IgD-negative memory B cell (primary cell): ENCODE measurements at regions not wholly inside any gene's neighbourhood (a gene's known extent, or its start where the extent isn't known, plus 50 kb on each side); places are given as distances from the start of the nearest gene placed in this dataset.
A peak's percentile ranks its signal among the peaks of the same experiment; 100 is the strongest.
"Not testable (repeated sequence)": the region's sequence is repeated elsewhere in the genome, so short reads cannot be mapped to it uniquely, and the experiment has no call there.

ENCODE experiments used
- H3K27ac Mint-ChIP-seq, 3 donors: one replicate each; pipeline ENCODE4 v1.8.0; 2020 to 2022; ENCODE audit warnings: mild to moderate bottlenecking in 3 of 3, mixed read lengths in 3 of 3, moderate library complexity in 1 of 3
- H3K27me3 Mint-ChIP-seq: one replicate; pipeline ENCODE4 v1.8.0; 2021; ENCODE audit warnings: mixed read lengths
- H3K36me3 Mint-ChIP-seq: one replicate; pipeline ENCODE4 v1.8.0; 2020; ENCODE audit warnings: mild to moderate bottlenecking, mixed read lengths
- H3K4me1 Mint-ChIP-seq, 3 donors: one replicate each; pipeline ENCODE4 v1.8.0; 2020 to 2022; ENCODE audit warnings: mixed read lengths in 3 of 3, mild to moderate bottlenecking in 1 of 3
- H3K4me3 Mint-ChIP-seq, 4 donors: one replicate each; pipeline ENCODE4 v1.8.0; 2020 to 2022; ENCODE audit warnings: mild to moderate bottlenecking in 4 of 4, mixed read lengths in 4 of 4, moderate library complexity in 3 of 4
- H3K9me3 Mint-ChIP-seq, 3 donors: one replicate each; pipeline ENCODE4 v1.8.0; 2020 to 2021; ENCODE audit warnings: mixed read lengths in 3 of 3, mild to moderate bottlenecking in 1 of 3

- Mint-ChIP-seq H3K4me1 (no peaks in the 10 kb centered on the region), H3K4me3 (no peak overlapping the region), H3K27me3 (peaks cover 4% of the 10 kb centered on the region), H3K9me3 (peaks cover 0 to 10% (median 5%) of the 10 kb centered on the region in 3 donors), H3K36me3 (no peaks in the 10 kb centered on the region), H3K27ac (no peak overlapping the region)
Observed at GRCh38 chr19:30286378-30286777, 85.8 kb upstream of the ZNF536 start.

- peaks cover 4% of the 10 kb centered on the region for H3K27me3 Mint-ChIP-seq
- H3K4me3 Mint-ChIP-seq, result no peak overlapping the region
- H3K27ac Mint-ChIP-seq, result no peak overlapping the region
- no peaks in the 10 kb centered on the region for H3K36me3 Mint-ChIP-seq
- H3K9me3 Mint-ChIP-seq, result peaks cover 0 to 10% (median 5%) of the 10 kb centered on the region in 3 donors
- H3K4me1 Mint-ChIP-seq, result no peaks in the 10 kb centered on the region
Observed at GRCh38 chr19:30287259-30287658, 84.9 kb upstream of the ZNF536 start.

GRCh38 chr19:30287973-30288372, 84.2 kb upstream of the ZNF536 start:
- Mint-ChIP-seq H3K4me3 (no peak overlapping the region), H3K9me3 (peaks cover 0 to 10% (median 5%) of the 10 kb centered on the region in 3 donors), H3K27ac (no peak overlapping the region), H3K4me1 (no peaks in the 10 kb centered on the region), H3K27me3 (no peaks in the 10 kb centered on the region), H3K36me3 (no peaks in the 10 kb centered on the region)

DNA sequence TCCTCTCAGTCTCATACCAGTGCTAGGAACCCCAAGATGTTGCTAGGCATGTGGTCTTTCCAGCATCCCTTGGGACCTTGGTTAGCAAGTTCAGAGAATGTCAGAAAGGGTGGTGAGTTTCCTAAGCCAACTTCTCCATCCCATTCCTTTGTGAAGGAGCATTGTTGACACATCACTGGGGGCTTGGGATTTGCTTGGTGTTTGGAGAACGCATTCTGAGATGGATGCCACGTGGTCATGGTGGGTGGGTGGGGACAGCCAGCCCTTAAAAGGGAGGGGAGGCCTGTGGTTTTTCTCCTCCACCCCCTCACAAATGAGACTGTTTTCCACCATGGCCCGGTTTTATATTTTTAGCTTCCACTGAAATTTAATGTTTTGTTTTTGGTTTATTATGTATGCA, 83.3 kb upstream of the ZNF536 start:
- Mint-ChIP-seq H3K36me3 (no peaks in the 10 kb centered on the region), H3K4me1 (no peaks in the 10 kb centered on the region), H3K9me3 (peaks cover 0 to 10% (median 5%) of the 10 kb centered on the region in 3 donors), H3K27me3 (no peaks in the 10 kb centered on the region), H3K27ac (no peak overlapping the region), H3K4me3 (peak overlapping the region in 1 of 4 donors; percentile 29)

DNA sequence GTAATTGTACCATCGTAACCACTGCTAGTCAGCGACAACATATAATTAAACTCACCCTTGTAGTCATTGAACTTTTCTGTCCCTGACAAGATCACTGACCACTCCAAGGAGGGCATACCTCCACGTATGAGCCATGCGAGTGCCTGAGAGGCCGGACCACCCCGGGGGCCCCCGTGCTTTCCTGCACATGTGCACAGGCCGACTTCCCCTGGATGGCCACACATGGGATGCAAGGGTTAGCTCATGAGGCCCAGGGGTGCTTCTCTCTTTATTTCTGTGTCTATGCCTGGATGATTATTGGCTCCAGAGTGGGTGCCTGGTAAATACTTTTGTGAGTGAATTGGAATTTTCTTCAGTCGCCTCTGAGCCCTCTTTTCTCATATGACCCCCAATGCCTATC, 82.8 kb upstream of the ZNF536 start:
- H3K4me3 Mint-ChIP-seq, result no peak overlapping the region
- no peaks in the 10 kb centered on the region for H3K36me3 Mint-ChIP-seq
- no peaks in the 10 kb centered on the region for H3K27me3 Mint-ChIP-seq
- peaks cover 0 to 10% (median 5%) of the 10 kb centered on the region in 3 donors for H3K9me3 Mint-ChIP-seq
- H3K4me1 Mint-ChIP-seq, result no peaks in the 10 kb centered on the region
- no peak overlapping the region for H3K27ac Mint-ChIP-seq

- not testable (repeated sequence) for H3K9me3 Mint-ChIP-seq
Observed at GRCh38 chr19:30290805-30291204, 81.4 kb upstream of the ZNF536 start.

GRCh38 chr19:30293051-30293785, 79.0 kb upstream of the ZNF536 start:
- Mint-ChIP-seq H3K4me3 (no peak overlapping the region), H3K4me1 (no peaks in the 10 kb centered on the region), H3K9me3 (peaks cover 0 to 5% (median 3%) of the 10 kb centered on the region in 3 donors), H3K27ac (peak overlapping the region in 1 of 3 donors; percentile 50), H3K36me3 (no peaks in the 10 kb centered on the region), H3K27me3 (no peaks in the 10 kb centered on the region)

More at GRCh38 chr19:30290805-30291204, 81.4 kb upstream of the ZNF536 start:
- not testable (repeated sequence) for H3K4me1 Mint-ChIP-seq, H3K4me3 Mint-ChIP-seq, H3K36me3 Mint-ChIP-seq, H3K27ac Mint-ChIP-seq, H3K27me3 Mint-ChIP-seq

- Mint-ChIP-seq H3K27me3 (no peaks in the 10 kb centered on the region), H3K4me1 (no peaks in the 10 kb centered on the region), H3K36me3 (no peaks in the 10 kb centered on the region), H3K4me3 (no peak overlapping the region), H3K27ac (no peak overlapping the region), H3K9me3 (no peaks in the 10 kb centered on the region)
Observed at GRCh38 chr19:30297969-30298368, 74.2 kb upstream of the ZNF536 start.

DNA sequence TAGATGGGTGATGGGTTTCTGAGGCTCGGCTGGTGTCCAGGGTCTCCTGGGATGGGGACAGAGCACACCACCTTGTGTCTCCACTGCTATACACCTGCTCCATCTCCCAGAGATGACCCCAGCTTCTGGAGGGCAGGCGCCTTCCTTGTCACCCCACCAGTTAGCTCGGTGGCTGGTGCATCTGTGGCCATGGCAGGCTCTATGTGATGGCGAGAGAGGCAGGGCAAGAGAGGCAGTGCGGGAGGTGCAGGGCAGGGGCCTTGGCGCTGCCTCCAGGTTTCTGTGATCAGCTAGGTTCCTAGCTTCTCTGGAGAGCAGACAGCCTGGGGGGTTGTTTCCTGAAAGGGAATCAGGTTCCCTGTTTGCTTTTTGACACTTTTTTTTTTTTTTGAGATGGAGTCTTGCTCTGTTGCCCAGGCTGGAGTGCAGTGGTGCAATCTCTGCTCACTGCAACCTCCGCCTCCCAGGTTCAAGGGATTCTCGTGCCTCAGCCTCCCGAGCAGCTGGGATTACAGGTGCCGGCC, 69.0 kb upstream of the ZNF536 start:
- Mint-ChIP-seq H3K27me3 (no peaks in the 10 kb centered on the region), H3K9me3 (no peaks in the 10 kb centered on the region), H3K36me3 (no peaks in the 10 kb centered on the region), H3K4me1 (no peaks in the 10 kb centered on the region), H3K4me3 (no peak overlapping the region), H3K27ac (no peak overlapping the region)

DNA sequence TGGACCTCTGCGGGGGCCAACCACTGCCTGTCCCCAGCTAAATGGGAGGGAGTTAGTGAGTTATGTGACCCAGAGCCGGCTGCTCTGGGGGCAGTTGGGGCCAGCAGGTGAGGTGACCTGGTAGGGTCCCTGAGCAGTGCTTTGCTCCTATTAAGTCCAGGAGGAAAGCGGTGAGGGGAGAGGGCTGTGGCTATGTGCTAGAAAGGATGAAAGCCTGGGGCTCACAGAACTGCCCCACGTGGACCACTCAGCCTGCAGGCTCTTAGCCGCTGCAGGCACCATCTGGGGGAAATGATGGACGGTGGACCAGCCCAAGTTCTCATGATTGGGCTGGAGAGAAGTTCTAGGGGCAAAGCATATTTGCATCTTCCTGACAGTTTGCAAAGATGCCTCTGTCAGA, 67.6 kb upstream of the ZNF536 start:
- no peaks in the 10 kb centered on the region for H3K27me3 Mint-ChIP-seq
- no peaks in the 10 kb centered on the region for H3K4me1 Mint-ChIP-seq
- H3K27ac Mint-ChIP-seq, result no peak overlapping the region
- peaks cover 0 to 4% (median 0%) of the 10 kb centered on the region in 3 donors for H3K9me3 Mint-ChIP-seq
- H3K36me3 Mint-ChIP-seq, result no peaks in the 10 kb centered on the region
- no peak overlapping the region for H3K4me3 Mint-ChIP-seq

DNA sequence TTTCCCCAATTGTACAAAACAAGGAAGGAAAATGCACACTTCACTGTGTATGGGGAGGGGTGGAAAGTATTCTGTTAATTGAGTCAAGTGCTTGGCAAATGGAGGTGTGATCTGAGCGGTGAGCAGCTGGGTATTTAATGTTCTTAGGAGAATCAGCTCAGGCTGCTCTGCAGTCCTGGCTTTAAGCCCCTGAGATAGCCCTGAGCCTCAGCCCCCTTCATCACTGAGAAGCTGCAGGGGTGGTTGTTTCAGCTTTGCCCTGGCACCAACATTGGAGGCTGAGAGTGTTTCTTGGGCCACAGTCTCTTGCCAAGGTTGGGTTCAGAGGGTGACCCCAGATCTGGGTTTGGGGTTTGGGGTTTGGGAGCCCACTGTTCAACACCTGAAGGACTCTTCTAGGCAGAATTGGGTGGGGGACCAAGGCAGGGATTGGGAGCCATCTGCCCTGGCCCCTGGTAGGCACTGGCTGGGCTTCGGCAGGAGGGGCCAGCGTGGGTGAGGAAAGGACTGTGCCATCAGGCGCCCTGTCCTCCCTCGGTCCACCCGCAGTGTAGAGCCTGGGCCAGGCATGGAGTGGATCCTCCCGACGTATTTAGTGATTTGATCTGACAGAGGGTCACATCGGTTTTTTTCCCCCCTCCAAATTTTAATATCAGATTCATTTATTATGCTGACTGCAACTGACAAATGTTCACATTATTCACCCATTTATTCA, 66.7 kb upstream of the ZNF536 start:
- Mint-ChIP-seq H3K9me3 (peaks cover 0 to 4% (median 0%) of the 10 kb centered on the region in 3 donors), H3K4me1 (no peaks in the 10 kb centered on the region), H3K36me3 (no peaks in the 10 kb centered on the region), H3K4me3 (no peak overlapping the region), H3K27me3 (no peaks in the 10 kb centered on the region), H3K27ac (no peak overlapping the region)

- Mint-ChIP-seq H3K36me3 (no peaks in the 10 kb centered on the region), H3K4me3 (no peak overlapping the region), H3K4me1 (no peaks in the 10 kb centered on the region), H3K27me3 (no peaks in the 10 kb centered on the region), H3K9me3 (peaks cover 0 to 4% (median 0%) of the 10 kb centered on the region in 3 donors), H3K27ac (no peak overlapping the region)
Observed at GRCh38 chr19:30307191-30307974, 64.8 kb upstream of the ZNF536 start.

- no peaks in the 10 kb centered on the region for H3K36me3 Mint-ChIP-seq
- H3K9me3 Mint-ChIP-seq, result peaks cover 0 to 4% (median 0%) of the 10 kb centered on the region in 3 donors
- H3K27me3 Mint-ChIP-seq, result no peaks in the 10 kb centered on the region
- no peaks in the 10 kb centered on the region for H3K4me1 Mint-ChIP-seq
- no peak overlapping the region for H3K4me3 Mint-ChIP-seq
- no peak overlapping the region for H3K27ac Mint-ChIP-seq
Observed at GRCh38 chr19:30309176-30309575, 63.0 kb upstream of the ZNF536 start.

DNA sequence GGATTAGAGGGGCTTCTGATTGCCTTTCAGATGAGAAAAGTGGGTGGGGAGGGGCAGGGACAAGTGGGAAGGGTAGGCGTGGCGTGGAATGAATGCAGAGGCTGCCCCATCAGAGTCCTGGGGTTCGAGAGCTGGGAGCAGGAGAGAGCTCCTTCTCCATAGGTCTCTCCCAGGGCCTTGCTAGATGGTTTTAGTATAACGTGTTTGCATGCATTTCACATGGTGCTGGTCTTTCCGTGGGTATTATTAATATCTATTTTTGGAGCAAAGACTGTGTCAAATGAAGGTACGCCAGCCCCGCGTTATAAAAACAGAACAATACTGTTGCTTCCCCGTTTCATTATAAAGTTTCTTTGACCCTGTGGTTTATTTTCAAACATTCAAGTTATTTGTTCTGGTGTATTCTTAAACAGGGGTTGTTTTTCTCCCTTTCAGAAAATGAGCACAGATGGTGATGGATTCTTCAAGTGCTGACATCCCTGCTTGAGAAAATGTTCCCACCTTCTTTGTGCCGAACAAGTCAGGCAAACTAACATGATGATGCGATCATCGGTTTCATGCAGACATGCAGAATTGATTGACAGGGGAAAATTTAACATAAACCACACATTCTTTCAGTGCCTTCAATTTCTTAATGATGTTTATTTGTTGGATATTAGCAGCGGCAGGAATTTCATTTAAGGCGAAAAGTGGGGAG, 62.1 kb upstream of the ZNF536 start:
- Mint-ChIP-seq H3K4me1 (no peaks in the 10 kb centered on the region), H3K27me3 (no peaks in the 10 kb centered on the region), H3K27ac (no peak overlapping the region), H3K36me3 (no peaks in the 10 kb centered on the region), H3K4me3 (no peak overlapping the region), H3K9me3 (peaks cover 1 to 6% (median 3%) of the 10 kb centered on the region in 3 donors)
